ENCODE measurements at regions not wholly inside any gene's neighbourhood (a gene's known extent, or its start where the extent isn't known, plus 50 kb on each side); places are given as distances from the start of the nearest gene placed in this dataset.

- no peak overlapping the region for H3K4me3 ChIP-seq (ENCODE audit: low read depth, low read length)
- no peak for TF ChIP-seq CTCF (IDR thresholded peaks at IDR 0.05; ENCODE audit: low read depth, low read length)
Measured at GRCh38 chr3:159624616-159625015, 364.0 kb upstream of the IL12A start.

- TF ChIP-seq CTCF (IDR thresholded peaks at IDR 0.05; ENCODE audit: low read depth, low read length), result no peak
- no peak overlapping the region for H3K4me3 ChIP-seq (ENCODE audit: low read depth, low read length)
Measured at GRCh38 chr3:159625594-159625993, 363.0 kb upstream of the IL12A start.

- TF ChIP-seq CTCF (IDR thresholded peaks at IDR 0.05; ENCODE audit: low read depth, low read length), result no peak
Measured at GRCh38 chr3:159626598-159626997, 362.0 kb upstream of the IL12A start.

GRCh38 chr3:159627229-159627628 lies 361.4 kb upstream of the IL12A start:
- H3K4me3 ChIP-seq (ENCODE audit: low read depth, low read length), result no peak overlapping the region
- TF ChIP-seq CTCF (IDR thresholded peaks at IDR 0.05; ENCODE audit: low read depth, low read length), result no peak

More at GRCh38 chr3:159626598-159626997, 362.0 kb upstream of the IL12A start:
- H3K4me3 ChIP-seq (ENCODE audit: low read depth, low read length), result no peak overlapping the region

GRCh38 chr3:159627634-159628033 lies 361.0 kb upstream of the IL12A start:
- TF ChIP-seq CTCF (IDR thresholded peaks at IDR 0.05; ENCODE audit: low read depth, low read length), result no peak
- H3K4me3 ChIP-seq (ENCODE audit: low read depth, low read length), result no peak overlapping the region

- TF ChIP-seq CTCF (IDR thresholded peaks at IDR 0.05; ENCODE audit: low read depth, low read length), result no peak
- H3K4me3 ChIP-seq (ENCODE audit: low read depth, low read length), result no peak overlapping the region
Measured at GRCh38 chr3:159629329-159630084, 359.1 kb upstream of the IL12A start.

- no peak for TF ChIP-seq CTCF (IDR thresholded peaks at IDR 0.05; ENCODE audit: low read depth, low read length)
- no peak overlapping the region for H3K4me3 ChIP-seq (ENCODE audit: low read depth, low read length)
Measured at GRCh38 chr3:159631226-159631625, 357.4 kb upstream of the IL12A start.

Data from WI38 (cell line).